OCI-LY3 (cell line): ENCODE measurements at regions not wholly inside any gene's neighbourhood (a gene's known extent, or its start where the extent isn't known, plus 50 kb on each side); places are given as distances from the start of the nearest gene placed in this dataset.

Source experiments
- H2AFZ ChIP-seq: fragments of 200-600, 300-600 bp; shearing (Covaris generic); 2 replicates; pipeline ENCODE4 v1.6.0; 2014; ENCODE audit warnings: antibody characterized with exemption, low read depth, low read length
- H3K27ac ChIP-seq: fragments of 200-600, 300-600 bp; sonication (generic); 2 replicates; pipeline ENCODE4 v1.5.1; 2014; ENCODE audit warnings: mild to moderate bottlenecking, low read length, moderate library complexity, mixed read lengths
- H3K27me3 ChIP-seq: fragments of 200-600, 300-600 bp; sonication (generic); 2 replicates; pipeline ENCODE4 v1.6.1; 2014; ENCODE audit warnings: low read depth, low read length, mixed read lengths
- H3K36me3 ChIP-seq: fragments of 200-600, 300-600 bp; sonication (generic); replicated peaks from 2 replicates; pipeline ENCODE3; 2014; ENCODE audit warnings: low read depth, low read length, mixed read lengths
- H3K4me1 ChIP-seq: fragments of 300-600, 200-600 bp; sonication (generic); 2 replicates; pipeline ENCODE4 v1.6.1; 2014; ENCODE audit warnings: low read length, mixed read lengths
- H3K4me2 ChIP-seq: fragments of 200-600, 300-600 bp; sonication (generic); 2 replicates; pipeline ENCODE4 v1.6.1; 2014; ENCODE audit warnings: low read length, mixed read lengths
- H3K4me3 ChIP-seq: fragments of 300-600, 200-600 bp; sonication (generic); 2 replicates; pipeline ENCODE4 v1.5.1; 2014; ENCODE audit warnings: antibody characterized with exemption, mild to moderate bottlenecking, low read length, moderate library complexity
- H3K79me2 ChIP-seq: fragments of 300-600, 200-600 bp; shearing (Covaris generic); 2 replicates; pipeline ENCODE4 v1.6.1; 2014; ENCODE audit warnings: mild to moderate bottlenecking, low read length, mixed read lengths
- H3K9ac ChIP-seq: fragments of 300-600, 200-600 bp; shearing (Covaris generic); 2 replicates; pipeline ENCODE4 v1.6.0; 2014; ENCODE audit warnings: mild to moderate bottlenecking, low read length, moderate library complexity
- H3K9me3 ChIP-seq: fragments of 200-600, 300-600 bp; shearing (Covaris generic); 2 replicates; pipeline ENCODE4 v1.6.1; 2014; ENCODE audit warnings: low read length, mixed read lengths; ENCODE audit not compliant: insufficient read depth
- H4K20me1 ChIP-seq: fragments of 200-600, 300-600 bp; sonication (generic); 2 replicates; pipeline ENCODE4 v1.6.1; 2016; ENCODE audit warnings: low read length, mixed read lengths; ENCODE audit not compliant: insufficient read depth
- CTCF ChIP-seq: fragments of 200-600, 300-600 bp; sonication (generic); IDR thresholded peaks from 2 replicates; pipeline ENCODE4 v1.5.1; 2014; ENCODE audit warnings: antibody characterized with exemption, low read length, low read depth
- EZH2phosphoT487 ChIP-seq: fragments of 200-600 bp; shearing (Covaris generic); IDR thresholded peaks from 2 replicates; pipeline ENCODE4 v1.6.1; 2018; ENCODE audit warnings: antibody characterized with exemption, mixed run types, low read depth

- Histone ChIP-seq H3K27me3 (no peaks in the 10 kb centered on the region), H4K20me1 (no peaks in the 10 kb centered on the region), H3K27ac (no peak overlapping the region), H3K9ac (no peak overlapping the region), H3K4me1 (no peaks in the 10 kb centered on the region), H3K9me3 (no peaks in the 10 kb centered on the region), H3K79me2 (no peaks in the 10 kb centered on the region), H3K36me3 (no peaks in the 10 kb centered on the region), H3K4me3 (no peak overlapping the region), H3K4me2 (no peak overlapping the region), H2AFZ (no peak overlapping the region)
- TF ChIP-seq EZH2phosphoT487 = no peak
- TF ChIP-seq CTCF = no peak
These were observed 247.5 kb downstream of the VAPA start for GRCh38 chr18:10161315-10161714.

GRCh38 chr18:10162340-10162739 is 248.5 kb downstream of the VAPA start:
- no peaks in the 10 kb centered on the region for H4K20me1 ChIP-seq
- H3K4me3 ChIP-seq = no peak overlapping the region
- H3K4me1 ChIP-seq = no peaks in the 10 kb centered on the region
- H3K27ac ChIP-seq = no peak overlapping the region
- no peaks in the 10 kb centered on the region for H3K27me3 ChIP-seq
- no peaks in the 10 kb centered on the region for H3K9me3 ChIP-seq
- H3K79me2 ChIP-seq = no peaks in the 10 kb centered on the region
- no peak for TF ChIP-seq EZH2phosphoT487
- no peak for TF ChIP-seq CTCF
- H3K36me3 ChIP-seq = no peaks in the 10 kb centered on the region
- H2AFZ ChIP-seq = no peak overlapping the region
- no peak overlapping the region for H3K9ac ChIP-seq
- no peak overlapping the region for H3K4me2 ChIP-seq

- H2AFZ ChIP-seq = no peak overlapping the region
- H3K4me1 ChIP-seq = no peaks in the 10 kb centered on the region
- H3K79me2 ChIP-seq = no peaks in the 10 kb centered on the region
- no peaks in the 10 kb centered on the region for H3K27me3 ChIP-seq
- TF ChIP-seq CTCF (no peak), EZH2phosphoT487 (no peak)
- H3K27ac ChIP-seq = no peak overlapping the region
- no peak overlapping the region for H3K4me2 ChIP-seq
- H3K36me3 ChIP-seq = no peaks in the 10 kb centered on the region
- H4K20me1 ChIP-seq = no peaks in the 10 kb centered on the region
- H3K9me3 ChIP-seq = no peaks in the 10 kb centered on the region
- H3K9ac ChIP-seq = no peak overlapping the region
- no peak overlapping the region for H3K4me3 ChIP-seq
These were observed 250.7 kb downstream of the VAPA start for GRCh38 chr18:10164271-10165071.

GRCh38 chr18:10166164-10166807 is 252.5 kb downstream of the VAPA start:
- no peak overlapping the region for H2AFZ ChIP-seq
- H3K9ac ChIP-seq = no peak overlapping the region
- no peaks in the 10 kb centered on the region for H3K9me3 ChIP-seq
- H3K4me3 ChIP-seq = no peak overlapping the region
- H3K27ac ChIP-seq = no peak overlapping the region
- H3K4me2 ChIP-seq = no peak overlapping the region
- peaks cover 3% of the 10 kb centered on the region; the same call in 1 of the 2 replicates for H3K27me3 ChIP-seq
- TF ChIP-seq EZH2phosphoT487 = no peak
- no peak for TF ChIP-seq CTCF
- no peaks in the 10 kb centered on the region for H3K4me1 ChIP-seq
- H4K20me1 ChIP-seq = no peaks in the 10 kb centered on the region
- no peaks in the 10 kb centered on the region for H3K36me3 ChIP-seq
- no peaks in the 10 kb centered on the region for H3K79me2 ChIP-seq
